Brain pericyte (primary cell): ENCODE measurements at regions not wholly inside any gene's neighbourhood (a gene's known extent, or its start where the extent isn't known, plus 50 kb on each side); places are given as distances from the start of the nearest gene placed in this dataset.

Experiments used
- DNase-seq: peaks from one replicate; pipeline ENCODE4 v3.0.0-alpha.2; 2012; ENCODE audit warnings: low read depth, low spot score

DNA sequence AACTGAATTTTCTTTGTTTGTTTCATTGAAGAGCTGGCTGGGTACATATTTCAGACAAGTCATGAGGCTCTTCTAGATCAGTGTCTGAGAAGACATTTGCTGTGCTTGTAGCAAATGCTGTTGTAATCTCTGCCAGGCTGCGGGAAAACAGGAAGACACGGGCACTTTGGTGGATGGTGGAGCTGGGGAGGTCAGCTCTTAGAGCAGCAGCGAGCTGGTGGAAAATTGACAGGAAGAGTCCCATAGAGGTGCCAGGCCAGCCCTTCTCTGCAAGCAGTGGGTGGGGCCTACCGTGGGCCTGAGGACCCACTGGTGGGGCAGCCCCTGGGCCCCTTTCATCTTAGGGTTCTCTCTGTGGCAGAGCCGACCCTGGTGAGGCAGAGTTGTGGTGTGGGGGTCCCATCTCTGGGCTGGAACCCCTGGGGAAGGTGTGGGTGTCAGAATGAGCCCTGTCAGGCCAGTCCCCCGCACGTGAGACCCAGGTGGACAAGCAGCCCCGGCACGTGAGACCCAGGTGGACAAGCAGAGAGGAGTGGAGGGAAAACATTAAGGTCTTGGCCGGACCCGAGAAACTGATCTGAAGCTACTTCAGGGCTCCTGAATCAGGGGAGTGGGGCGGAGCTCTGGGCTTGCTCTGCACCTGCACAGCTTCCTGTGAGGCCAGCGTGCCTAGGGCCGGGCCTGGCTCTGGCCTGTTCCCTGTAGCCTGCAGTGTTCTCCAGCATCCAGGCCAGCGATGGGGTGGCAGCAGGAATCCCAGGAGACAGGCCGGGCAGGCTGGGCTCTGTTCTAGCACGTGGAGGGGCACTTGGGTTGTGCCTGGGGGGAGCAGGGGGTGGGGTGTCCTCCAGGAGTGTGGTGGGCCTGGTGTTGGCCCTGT lies 273.5 kb upstream of the HDAC4 start:
- no peak for DNase-seq

DNA sequence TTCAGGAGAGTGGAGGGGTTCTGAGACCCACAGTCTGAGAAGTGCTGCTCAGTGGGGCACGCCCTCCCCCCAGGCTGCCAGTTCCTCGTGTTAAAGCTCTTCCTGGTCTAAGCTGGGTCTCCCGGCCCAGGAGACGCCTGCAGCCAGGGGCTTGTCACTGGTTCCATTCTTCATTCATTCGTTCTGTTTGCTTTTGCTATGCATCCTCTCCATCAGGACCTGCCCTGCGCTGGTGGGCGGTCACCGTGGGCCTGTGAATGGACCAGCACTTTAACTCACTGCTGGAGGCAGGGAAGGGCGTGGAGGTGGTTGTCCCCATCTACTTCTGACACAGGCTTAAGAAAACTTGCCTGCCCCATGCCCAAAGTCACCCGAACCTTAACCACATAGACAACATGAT lies 272.8 kb upstream of the HDAC4 start:
- no peak for DNase-seq

DNA sequence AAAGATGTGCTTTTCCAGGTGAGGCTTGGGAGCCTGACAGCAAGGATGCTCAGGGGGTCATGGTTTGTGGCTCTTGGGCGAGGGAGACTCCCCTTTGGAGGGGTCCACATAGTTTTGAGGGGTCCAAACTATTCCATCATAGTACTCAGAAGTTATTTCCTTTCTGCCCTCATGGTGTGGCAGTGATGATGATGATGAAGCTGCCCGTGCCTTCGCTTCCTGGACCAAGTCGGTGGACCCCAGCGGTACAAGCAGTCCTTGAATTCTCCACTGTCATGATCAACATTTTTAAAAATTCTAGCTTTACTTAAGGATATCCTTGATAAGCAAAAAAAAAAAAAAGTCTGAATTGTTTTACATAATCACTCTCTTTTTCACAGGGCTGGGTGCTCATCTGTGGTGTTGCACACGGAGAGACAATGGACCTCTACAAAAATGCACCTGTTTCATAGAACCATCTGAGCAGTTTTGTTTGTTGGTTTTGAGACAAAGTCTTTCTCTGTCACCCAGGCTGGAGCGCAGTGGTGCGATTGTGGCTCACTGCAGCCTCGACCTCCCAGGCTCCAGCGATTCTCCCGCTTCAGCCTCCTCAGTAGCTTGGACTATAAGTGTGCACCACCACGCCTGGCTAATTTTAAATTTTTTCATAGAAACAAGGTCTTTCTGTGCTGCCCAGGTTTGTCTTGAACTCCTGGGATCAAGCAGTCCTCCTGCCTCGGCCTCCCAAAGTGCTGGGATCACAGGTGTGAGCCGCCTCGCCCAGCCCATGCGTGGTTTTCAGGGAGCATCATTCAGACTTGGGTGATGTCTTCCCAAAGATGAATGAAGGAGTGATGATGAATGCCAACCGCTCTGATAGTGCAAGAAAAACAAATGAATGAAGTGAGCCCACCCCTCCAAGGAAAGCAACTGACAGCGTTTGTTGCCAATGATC lies 271.4 kb upstream of the HDAC4 start:
- DNase-seq, result no peak

DNA sequence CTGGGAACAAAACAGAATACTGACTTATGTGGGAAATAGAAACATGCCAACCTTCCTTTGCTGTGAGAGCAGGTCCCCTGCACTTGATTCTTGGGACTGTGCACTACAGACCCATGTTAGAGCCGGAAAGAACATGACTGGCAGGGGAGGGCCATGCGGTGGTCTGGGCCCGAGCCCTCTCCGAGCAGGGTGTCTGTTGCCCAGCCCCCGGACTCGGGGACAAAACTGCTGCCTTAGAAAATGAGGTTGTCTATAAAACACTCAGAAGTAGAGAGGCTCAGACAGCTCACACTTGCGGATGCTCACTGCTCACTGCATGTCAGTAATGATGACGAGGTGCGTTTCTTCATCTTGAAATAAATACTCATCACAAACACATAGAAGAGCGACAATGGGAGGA lies 270.7 kb upstream of the HDAC4 start:
- DNase-seq, result no peak

DNA sequence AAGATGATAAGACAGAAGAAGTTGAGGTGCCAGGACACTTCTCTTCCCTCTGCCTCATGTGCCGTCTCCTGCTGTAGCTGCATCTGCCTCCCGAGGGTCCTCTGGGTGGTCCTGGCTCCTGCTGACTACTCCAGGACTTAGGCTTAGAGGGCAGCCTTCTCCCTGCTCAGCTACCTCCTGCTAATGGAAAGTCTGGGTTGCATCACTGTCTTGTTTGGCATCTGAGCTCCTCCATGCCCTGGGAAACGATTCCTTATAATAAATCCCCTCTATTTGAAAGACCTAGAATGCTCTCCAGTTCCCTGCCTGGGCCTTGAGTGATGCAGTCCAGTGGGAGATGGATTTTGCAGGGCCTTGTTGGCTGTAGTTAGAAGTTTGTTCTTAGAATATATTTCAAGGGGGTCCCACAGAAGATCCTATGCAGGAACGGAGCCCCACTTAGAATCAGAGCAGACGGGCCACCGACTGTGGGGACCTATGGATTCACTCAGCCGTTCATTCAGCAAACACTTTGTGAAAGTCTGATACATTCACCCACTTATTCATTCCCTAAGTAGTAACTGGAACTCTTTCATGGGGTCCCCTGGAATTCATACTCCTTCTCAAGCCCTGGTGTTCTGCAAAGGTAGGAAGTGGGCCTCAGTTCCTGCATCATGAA lies 269.8 kb upstream of the HDAC4 start:
- no peak for DNase-seq

DNA sequence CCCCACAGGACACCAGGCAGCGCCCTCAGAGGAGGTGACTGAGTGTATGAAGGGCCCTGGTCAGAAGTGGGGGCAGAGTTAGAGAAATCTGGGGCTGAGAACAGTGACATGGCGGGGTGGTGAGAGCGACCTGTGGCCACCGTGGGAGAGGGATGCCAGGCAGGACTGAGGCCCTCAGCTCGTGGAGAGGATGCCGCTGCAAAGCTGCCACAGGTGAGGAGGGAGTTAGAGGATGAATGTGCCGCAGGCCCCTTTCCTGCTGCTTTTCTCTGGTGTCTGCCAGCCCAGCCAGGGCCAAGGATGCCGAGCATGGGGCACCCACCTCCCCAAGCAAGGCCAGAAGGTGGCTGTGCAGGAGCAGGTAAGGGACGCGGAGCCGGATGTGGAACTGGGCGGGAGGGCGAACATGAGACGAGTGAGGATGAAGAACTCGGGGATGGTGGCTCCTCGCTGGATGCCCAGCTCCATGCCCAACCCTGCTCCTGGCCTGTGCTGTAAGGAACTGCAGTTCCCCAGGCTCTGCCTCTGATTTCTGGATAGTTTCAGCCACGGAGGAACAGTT lies 269.2 kb upstream of the HDAC4 start:
- DNase-seq, result no peak

DNA sequence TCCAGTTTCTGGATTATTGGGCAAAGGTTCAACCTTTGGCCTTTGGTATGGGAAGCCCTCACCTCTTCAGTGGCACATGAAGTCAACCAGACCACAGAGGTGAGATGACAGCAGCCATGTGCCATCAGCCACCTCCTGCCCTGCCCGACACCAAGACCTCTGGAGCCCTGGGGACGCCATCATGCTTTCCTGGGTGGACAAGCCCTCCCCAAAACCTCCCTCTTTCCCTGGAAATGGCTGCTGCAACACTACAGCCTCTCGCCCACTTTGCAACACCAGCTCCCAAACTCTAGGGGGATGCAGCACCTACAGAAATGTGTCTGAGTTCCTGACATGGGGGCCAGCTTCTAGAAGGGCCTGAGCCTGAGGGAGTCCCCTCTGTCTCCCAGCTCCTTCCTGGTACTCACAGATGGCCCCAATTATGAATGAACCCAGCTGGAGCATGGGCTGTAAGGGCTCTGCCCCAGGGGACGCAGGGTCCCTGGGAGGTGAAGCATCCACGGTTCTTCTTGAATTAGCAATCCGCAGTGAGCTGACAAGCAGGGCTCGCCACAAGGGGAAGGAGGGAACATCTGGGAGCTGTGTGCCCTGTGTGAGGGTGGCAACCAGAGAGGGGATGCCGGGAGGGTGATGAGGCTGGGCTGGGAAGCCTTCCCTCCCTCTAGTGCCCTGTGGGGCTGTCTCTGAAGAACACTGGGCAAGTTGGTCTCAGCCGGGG lies 268.5 kb upstream of the HDAC4 start:
- no peak for DNase-seq

DNA sequence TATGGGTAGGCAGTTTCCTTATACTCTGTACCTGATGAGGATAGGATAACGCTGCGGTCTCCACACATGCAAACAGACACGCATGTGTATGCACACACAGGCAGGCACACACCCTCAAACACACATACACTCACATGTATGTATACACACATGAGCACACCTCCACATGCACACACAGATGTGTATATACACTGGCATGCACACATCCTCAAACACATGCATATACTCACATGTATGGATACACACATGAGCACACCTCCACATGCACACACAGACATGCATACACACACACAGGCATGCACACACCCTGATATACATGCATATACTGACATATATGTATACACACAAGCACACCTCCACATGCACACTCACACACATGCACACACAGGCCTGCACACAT lies 267.8 kb upstream of the HDAC4 start:
- DNase-seq, result no peak

DNA sequence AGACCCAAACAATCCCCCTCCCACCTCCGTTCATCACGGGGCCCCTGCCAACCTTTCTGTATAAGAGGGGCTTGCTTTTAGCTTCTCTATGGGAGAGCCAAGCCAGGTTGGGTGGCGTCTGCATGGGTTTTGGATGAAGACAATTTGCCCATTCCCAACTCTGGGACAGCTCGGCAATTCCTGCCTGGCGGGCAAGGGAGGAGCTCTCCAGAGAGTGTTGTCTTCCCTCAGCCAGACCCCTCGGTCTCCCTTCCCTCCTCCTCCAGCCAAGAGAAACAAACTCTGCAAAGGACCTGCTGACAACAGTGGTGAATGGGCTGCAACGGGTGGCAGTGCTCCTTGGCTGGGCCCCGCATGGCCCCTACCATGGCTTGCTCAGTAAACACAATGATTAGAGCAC lies 267.2 kb upstream of the HDAC4 start:
- no peak for DNase-seq

DNA sequence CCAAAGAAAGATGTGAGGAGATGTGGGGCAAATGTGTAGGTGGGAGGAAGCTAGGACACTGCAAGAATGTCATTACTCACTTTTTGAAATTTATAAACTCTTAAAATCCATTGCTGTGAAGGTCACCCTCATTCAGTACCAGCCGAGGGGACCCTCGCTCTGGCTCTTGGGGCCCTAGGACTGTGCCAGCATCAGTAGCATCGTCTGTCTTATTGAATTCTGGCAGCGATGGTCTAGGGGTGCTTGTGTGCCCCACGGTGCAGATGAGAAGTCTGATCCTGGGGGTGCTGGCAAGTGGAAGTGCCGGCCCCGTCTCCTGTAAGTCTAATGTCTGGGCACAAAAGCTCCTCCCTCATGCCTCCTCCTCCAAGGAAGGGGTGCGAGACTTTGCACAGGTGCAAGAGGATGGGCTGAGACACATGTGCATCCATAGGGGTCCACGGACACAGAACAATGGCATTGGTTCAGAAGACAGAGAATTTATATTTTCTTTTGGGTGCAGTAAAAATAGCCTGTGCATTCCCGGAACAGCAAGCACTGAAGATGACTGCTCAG lies 266.7 kb upstream of the HDAC4 start:
- DNase-seq, result no peak

DNA sequence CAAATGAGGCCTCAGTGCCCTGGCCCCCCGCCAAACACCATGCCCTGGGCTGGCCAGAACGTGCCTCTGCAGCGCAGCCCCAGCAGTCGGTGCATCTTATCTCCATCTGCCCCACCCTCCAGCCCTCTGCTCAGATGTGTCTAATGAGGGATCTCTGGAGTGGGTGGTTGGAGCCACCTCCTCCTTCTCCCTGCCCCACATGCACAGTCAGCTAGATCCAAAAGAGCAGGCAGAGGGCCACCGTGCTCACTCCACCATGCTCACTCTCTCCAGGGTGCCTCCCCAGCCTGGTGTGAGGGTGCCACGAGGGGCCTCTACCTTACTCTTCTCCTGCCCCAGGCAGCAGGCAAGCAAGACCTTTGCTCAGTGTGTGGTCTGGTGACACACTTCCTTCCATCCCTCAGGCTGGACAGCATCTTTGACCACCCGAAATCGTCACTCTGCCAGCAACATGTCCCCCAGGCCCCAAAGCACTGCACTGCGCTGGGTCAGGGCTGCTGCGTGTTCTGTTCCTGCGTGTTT lies 266.1 kb upstream of the HDAC4 start:
- DNase-seq, result no peak

DNA sequence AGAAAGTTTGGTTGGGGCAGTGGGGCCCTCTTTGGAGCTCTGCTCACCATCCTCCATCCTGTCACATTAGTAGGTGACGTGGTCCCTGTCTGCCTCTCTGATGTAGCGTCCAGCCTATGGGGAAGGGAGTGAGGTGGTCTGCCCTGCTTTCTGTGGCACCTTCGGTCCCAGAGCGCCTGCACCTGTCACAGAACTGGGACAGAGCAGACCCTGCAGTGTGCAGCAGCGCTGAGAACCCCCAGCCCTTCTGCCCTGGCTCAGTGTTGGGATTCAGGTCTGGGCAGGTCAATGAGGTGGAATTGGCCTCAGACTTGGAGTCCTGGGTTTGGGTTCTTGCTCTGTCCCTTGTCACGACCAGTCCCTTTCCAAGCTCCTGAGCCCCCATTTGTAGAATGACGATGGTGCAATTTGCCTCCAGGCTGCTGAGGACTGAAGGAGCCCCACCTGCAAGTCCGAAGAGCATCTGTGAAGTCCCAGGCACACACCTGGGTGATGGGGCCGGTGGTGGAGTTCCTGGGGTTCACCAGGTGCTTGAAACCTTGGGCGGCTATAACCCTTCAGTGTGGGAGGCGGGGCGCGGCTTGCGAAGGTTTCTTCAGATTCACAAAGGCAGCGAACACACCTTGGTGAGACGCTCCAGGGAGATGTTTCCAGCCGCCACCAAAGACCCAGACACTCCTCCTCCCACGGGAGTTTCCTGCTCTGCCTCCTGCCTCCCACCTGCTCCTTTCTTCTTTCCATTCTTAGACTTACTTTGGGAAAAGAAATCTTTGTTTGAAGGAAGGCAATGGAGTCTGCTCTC lies 265.4 kb upstream of the HDAC4 start:
- no peak for DNase-seq

DNA sequence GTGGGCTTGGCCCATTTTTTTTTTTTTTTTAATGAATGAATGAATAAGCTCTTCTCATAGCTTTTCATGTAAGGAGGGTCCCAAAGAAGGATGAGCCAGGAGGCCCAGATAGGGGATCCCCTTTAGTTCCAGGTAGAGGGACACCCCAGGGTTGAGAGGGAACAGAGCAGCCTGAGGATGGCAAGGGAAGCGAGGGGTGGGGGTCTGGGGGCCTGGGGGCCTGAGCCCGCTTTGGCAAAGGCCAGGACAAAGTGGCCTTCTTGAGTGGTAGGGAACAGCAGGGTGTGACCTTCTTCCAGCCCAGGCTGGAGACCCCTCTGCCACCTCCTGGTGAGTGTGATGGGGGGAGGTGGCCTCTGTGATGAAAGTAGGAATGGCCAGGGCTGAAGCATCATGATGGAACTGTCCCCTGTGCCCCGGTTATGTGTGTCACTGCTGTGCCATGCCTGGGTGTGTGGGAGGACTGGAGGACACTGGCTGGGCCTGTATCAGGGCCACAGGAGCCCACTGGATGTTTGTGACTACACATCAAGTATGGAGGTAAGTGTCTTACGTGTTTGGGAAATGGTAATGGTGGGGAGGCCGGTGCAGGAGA lies 263.5 kb upstream of the HDAC4 start:
- DNase-seq, result no peak

DNA sequence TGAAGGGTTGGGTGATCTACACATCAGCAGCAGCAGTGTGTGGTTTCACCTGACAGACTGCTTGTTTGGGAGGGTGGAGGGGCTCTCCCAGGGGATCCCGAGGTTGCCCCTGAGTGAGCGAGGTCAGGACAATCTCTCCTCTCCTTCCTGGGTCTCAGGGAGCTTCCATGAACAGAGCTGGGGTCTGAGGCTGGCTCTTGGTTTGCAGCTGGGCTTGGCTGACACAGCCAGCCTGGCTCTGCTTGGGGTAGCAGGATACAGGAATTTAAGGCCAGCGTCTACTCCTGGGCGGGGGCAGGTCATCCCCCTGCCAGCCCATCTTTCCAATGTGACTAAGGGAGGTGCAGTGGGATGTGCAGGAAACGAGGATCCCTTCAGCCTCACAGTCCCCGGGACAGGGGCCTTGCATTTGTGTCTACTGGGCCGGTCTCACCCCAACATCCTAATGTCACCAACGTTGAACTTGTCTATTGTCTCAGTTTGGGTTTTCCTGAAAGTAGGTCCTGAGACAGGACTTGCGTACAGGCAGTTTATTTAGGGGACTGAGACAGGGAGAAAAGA lies 262.6 kb upstream of the HDAC4 start:
- DNase-seq, result no peak

DNA sequence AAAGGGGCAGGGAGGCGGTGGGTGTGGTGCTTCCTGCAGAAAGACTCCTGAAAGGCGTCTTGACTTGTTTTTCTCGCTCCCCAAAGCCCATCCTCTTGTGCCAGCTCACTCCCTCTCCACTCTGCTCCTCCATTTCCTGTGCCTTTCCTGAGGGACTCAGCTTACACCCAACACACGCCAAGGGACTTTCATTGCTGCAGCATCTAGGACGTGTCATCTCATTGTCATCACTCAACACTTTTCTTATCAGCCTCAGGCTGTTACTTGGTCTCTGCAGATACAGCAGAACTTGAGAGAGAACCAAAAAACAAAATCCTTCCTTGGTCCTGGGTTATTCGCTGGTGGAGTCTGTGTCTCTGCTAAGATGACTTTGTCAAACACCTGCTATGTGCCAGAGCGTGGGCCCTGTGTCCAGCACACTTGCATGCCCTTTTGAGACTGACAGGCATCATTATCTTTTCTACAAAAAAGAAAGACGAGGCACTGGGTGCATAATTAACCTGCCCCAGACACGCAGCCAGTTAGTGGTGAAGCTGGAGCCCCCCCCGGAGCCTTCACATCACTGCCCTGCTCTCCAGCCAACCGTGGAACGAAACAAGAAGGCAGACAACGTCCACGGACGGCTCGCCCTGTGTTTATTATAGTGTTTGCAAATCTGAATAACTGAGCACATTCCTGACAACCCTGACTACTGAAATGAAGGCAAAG lies 261.7 kb upstream of the HDAC4 start:
- DNase-seq, result no peak

DNA sequence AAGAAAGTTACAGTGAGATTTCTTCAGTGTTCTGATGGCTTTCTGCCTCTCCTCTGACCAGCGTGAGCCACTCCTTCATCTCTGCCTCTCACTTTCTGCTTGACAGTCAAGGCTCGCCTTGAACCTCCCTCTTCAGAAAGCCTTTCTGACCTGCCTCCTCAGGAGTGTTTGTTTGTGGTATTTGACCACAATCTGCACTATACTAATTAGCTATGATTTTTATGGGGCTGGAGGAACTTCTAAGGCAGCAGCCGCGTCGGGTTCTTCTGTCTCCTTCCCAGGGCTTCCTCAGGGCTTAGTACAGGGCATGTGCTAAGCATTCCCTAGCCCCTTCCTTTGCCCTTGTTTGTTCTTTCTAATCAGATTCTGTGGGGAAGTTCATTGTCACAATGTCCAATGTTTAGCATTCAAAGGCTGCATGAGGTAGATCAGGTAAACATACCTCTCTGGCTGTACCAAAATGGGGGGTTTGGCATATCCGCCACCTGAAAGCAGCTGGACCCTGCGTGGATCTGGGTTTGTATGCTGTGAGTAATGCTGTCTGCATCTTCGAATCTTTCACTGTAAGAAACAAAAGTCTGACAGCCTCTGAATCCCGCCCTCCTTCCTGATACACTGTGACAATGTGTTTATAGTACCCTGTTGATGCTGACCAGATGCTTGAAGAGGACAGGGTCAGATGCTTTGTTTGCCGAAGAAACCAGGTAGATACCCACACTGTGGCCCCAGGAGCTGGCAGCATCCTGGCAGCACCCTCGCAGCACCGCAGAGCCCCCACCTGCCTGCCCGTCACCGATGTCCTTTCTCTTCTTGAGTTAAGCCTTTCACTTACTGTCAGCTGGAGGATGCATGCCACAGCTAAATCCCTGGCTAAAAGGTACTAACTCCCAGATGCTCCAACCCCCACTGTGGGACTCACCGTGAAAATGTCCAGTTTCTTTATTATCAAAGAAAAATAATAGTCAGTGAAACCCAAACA lies 260.8 kb upstream of the HDAC4 start:
- no peak for DNase-seq
